ENCODE measurements at regions not wholly inside any gene's neighbourhood (a gene's known extent, or its start where the extent isn't known, plus 50 kb on each side); places are given as distances from the start of the nearest gene placed in this dataset.
A peak's percentile ranks its signal among the peaks of the same experiment; 100 is the strongest.
"Not testable (repeated sequence)": the region's sequence is repeated elsewhere in the genome, so short reads cannot be mapped to it uniquely, and the experiment has no call there.

DNA sequence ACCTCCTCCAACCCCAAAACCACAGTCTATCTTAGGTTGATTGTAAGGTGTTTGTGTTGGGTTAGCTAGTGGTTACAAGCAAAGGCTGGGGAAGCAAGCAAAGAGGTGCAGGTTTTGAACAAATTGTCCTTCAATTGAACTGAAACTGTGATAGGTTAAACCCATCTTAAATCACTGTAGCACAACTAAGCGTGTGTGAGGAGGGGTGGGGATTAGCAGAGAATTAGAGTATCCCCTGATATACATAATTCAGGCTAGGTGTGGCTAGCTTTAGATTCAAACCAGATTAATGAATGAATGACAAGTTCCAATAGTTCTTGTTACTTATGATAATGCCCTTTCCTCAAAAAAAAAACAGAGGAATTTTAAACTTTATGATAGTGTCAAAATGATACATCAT, 191.0 kb upstream of the POF1B start:
- Histone ChIP-seq H3K27me3 (no peaks in the 10 kb centered on the region), H3K36me3 (no peaks in the 10 kb centered on the region), H3K4me1 (no peaks in the 10 kb centered on the region), H3K9me3 (no peaks in the 10 kb centered on the region), H3K27ac (no peak overlapping the region), H3K4me3 (no peak overlapping the region)
- no peak for DNase-seq
- intact Hi-C loops (cut with DNase I) = no loop called here
- TF ChIP-seq, protein P1, sequence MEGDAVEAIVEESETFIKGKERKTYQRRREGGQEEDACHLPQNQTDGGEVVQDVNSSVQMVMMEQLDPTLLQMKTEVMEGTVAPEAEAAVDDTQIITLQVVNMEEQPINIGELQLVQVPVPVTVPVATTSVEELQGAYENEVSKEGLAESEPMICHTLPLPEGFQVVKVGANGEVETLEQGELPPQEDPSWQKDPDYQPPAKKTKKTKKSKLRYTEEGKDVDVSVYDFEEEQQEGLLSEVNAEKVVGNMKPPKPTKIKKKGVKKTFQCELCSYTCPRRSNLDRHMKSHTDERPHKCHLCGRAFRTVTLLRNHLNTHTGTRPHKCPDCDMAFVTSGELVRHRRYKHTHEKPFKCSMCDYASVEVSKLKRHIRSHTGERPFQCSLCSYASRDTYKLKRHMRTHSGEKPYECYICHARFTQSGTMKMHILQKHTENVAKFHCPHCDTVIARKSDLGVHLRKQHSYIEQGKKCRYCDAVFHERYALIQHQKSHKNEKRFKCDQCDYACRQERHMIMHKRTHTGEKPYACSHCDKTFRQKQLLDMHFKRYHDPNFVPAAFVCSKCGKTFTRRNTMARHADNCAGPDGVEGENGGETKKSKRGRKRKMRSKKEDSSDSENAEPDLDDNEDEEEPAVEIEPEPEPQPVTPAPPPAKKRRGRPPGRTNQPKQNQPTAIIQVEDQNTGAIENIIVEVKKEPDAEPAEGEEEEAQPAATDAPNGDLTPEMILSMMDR (IDR thresholded peaks at IDR 0.05) = no peak
- no peak for ATAC-seq

DNA sequence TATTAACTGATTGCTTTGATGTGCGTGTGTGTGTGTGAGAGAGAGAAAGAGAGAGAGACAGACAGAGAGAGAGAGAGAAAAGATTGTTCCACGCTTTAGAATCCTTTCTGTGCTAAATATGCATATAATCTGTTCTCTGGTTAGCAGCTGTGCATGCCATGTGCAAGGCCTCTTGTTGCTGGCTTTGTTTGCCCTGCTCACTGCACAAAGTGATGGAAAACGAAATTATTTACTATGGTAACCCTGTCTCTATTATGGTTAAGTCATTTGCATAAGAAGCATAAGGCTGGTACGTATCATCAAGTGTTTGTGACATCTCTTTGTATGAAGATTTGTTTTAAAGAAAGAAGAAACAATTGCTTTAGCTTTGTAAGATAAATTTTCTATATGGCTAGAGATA, 190.2 kb upstream of the POF1B start:
- H3K36me3 ChIP-seq = no peaks in the 10 kb centered on the region
- intact Hi-C loops (cut with DNase I) = no loop called here
- H3K27me3 ChIP-seq = no peaks in the 10 kb centered on the region

DNA sequence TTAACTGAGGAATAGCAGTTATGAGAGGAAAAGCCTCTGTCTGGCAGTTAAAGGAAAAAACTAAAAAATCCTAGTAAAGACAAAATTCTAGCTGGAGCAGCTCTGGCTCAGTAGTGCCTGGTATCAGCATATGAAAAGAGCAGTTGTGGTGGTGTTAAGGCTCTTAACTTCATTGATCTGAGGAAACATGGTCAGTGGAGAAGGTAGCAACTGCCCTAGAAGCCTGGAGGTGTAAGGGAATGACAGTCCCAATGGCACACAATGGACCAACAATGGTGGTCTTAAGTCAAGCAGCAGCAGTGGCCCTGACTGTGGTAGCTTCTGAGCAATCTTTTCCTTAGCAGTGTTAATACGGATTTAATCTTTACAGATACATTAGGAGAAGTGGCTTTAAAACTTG, 189.6 kb upstream of the POF1B start:
- Histone ChIP-seq H3K27ac (no peak overlapping the region), H3K4me1 (no peaks in the 10 kb centered on the region), H3K4me3 (no peak overlapping the region), H3K9me3 (no peaks in the 10 kb centered on the region), H3K27me3 (no peaks in the 10 kb centered on the region), H3K36me3 (no peaks in the 10 kb centered on the region)
- TF ChIP-seq, protein P1 (IDR thresholded peaks at IDR 0.05) = no peak
- intact Hi-C loops (cut with DNase I) = no loop called here
- DNase-seq = no peak
- no peak for ATAC-seq

More for the DNA sequence above, 190.2 kb upstream of the POF1B start:
- DNase-seq (no peak), ATAC-seq (no peak)
- TF ChIP-seq, protein P1 (IDR thresholded peaks at IDR 0.05) = no peak
- Histone ChIP-seq H3K27ac (no peak overlapping the region), H3K4me3 (no peak overlapping the region), H3K9me3 (no peaks in the 10 kb centered on the region), H3K4me1 (no peaks in the 10 kb centered on the region)

DNA sequence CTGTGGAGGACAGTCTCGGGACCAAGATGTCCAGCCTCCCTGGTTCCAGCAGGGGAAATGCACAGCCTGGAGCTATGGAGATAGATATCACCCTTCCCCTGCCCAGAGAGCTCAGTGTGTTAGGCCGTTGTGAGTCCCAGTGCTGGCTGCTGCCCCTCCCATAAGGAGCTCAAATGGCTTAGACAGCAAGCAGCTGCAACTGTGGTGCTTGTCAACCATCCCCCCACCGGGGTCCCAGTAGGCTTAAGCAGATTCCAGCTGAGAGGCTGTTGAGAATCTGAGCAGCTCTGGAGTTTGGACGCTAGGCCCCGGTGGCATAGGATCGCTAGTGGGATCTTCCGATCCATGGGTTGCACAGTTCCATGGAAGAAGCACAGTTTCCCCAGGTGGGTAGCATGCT, 181.8 kb upstream of the POF1B start:
- Histone ChIP-seq H3K4me3 (no peak overlapping the region), H3K27me3 (no peaks in the 10 kb centered on the region), H3K9me3 (no peaks in the 10 kb centered on the region), H3K36me3 (no peaks in the 10 kb centered on the region), H3K4me1 (no peaks in the 10 kb centered on the region), H3K27ac (no peak overlapping the region)
- intact Hi-C loops (cut with DNase I) = no loop called here
- TF ChIP-seq, protein P1 (IDR thresholded peaks at IDR 0.05) = no peak
- DNase-seq (no peak), ATAC-seq (no peak)

DNA sequence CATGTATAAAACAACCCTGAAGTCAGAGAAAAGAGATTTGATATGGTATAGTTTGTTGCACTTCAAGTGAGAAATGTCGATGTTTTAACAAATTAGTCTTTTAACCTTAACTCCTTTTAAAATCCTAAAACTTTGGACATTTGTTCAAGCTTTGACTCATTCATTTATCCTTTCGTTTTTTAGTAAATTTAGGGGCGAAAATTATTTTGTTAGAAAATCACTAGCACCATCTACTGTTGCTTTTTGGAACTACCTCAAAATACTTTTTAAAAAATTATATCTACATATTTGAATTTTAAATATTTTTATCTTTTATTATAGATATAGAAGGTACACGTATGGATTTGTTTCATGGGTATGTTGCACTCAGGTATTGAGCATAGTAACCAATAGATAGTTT, 165.1 kb upstream of the POF1B start:
- DNase-seq (no peak), ATAC-seq (no peak)
- Histone ChIP-seq H3K36me3 (no peaks in the 10 kb centered on the region), H3K27me3 (no peaks in the 10 kb centered on the region), H3K4me1 (no peaks in the 10 kb centered on the region), H3K27ac (no peak overlapping the region), H3K9me3 (no peaks in the 10 kb centered on the region), H3K4me3 (no peak overlapping the region)
- intact Hi-C loops (cut with DNase I) = no loop called here
- TF ChIP-seq, protein P1 (IDR thresholded peaks at IDR 0.05) = peak; percentile 36

DNA sequence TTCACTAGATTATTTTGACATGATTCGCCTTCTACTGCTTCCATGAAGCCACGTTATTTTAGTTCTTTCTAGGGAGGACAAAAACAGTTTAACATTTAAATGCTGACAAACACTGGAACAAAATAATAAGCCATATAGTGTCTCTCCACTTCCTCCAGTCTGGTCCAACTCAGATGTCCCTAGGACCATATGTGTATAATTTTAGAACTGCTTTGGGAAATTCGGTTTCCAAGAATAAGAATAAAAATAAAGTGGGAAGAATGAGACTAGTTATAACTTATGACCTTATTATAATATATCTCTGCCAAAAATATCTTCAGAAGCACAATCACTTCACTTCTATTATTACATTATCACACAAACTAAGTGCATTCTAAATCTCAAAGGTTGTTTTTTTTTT, 164.4 kb upstream of the POF1B start:
- DNase-seq = no peak
- H3K4me3 ChIP-seq = no peak overlapping the region
- no peaks in the 10 kb centered on the region for H3K36me3 ChIP-seq
- H3K27me3 ChIP-seq = no peaks in the 10 kb centered on the region
- H3K27ac ChIP-seq = no peak overlapping the region
- H3K9me3 ChIP-seq = no peaks in the 10 kb centered on the region
- TF ChIP-seq, protein P1 (IDR thresholded peaks at IDR 0.05) = no peak
- no peak for ATAC-seq
- intact Hi-C loops (cut with DNase I) = no loop called here
- no peaks in the 10 kb centered on the region for H3K4me1 ChIP-seq

DNA sequence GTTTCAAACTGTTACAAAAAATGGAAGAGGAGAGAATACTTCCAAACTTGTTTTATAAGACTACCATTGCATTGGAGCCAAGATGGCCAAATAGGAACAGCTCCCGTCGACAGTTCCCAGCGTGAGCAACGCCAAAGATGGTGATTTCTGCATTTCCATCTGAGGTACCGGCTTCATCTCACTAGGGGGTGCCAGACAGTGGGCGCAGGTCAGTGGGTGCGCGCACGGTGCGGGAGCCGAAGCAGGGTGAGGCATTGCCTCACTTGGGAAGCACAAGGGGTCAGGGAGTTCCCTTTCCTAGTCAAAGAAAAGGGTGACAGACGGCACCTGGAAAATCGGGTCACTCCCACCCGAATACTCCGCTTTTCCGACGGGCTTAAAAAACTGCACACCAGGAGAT, 149.7 kb upstream of the POF1B start:
- intact Hi-C loops (cut with DNase I) = not testable (repeated sequence)

More for the DNA sequence above, 149.7 kb upstream of the POF1B start:
- H3K4me1 ChIP-seq, H3K9me3 ChIP-seq, H3K27me3 ChIP-seq, ATAC-seq, H3K36me3 ChIP-seq, H3K4me3 ChIP-seq, H3K27ac ChIP-seq, DNase-seq: not testable (repeated sequence)

Data from upper lobe of right lung (tissue), 1 donor.